GM12878 (cell line): ENCODE measurements at regions not wholly inside any gene's neighbourhood (a gene's known extent, or its start where the extent isn't known, plus 50 kb on each side); places are given as distances from the start of the nearest gene placed in this dataset.

Experiments used
- ATAC-seq: fragments of 200-7000 bp; cut with Tn5 transposase; 3 replicates; pipeline ENCODE4 v1.9.1; 2020; ENCODE audit warnings: mild to moderate bottlenecking, moderate library complexity
- BruUV-seq: library from RNA; stranded (reverse); fragments of 400-500 nt; replicated peaks from 2 replicates; lab custom pipeline; 2021; lab: Mats Ljungman, UMichigan
- CTCF ChIA-PET: fragments of 300-600 bp; sonication (Branson Sonifier 250); formaldehyde crosslinking; extraction: SDS; loops from one replicate; lab custom pipeline; 2021; ENCODE audit warnings: inconsistent platforms; lab: Yijun Ruan, JAX
- POLR2A ChIA-PET: fragments of 350-600 bp; formaldehyde crosslinking; extraction: SDS; loops from one replicate; lab custom pipeline; 2021; ENCODE audit warnings: inconsistent platforms; lab: Charles Lee
- RAD21 ChIA-PET: fragments of 300-600 bp; sonication (Branson Sonifier 250); formaldehyde crosslinking; loops from one replicate; lab custom pipeline; 2023; ENCODE audit warnings: antibody characterized with exemption; ENCODE audit not compliant: unreplicated experiment; lab: Charles Lee
- SMC1A ChIA-PET: fragments of 300-600 bp; sonication (Branson Sonifier 250); formaldehyde crosslinking; loops from one replicate; lab custom pipeline; 2023; ENCODE audit not compliant: unreplicated experiment, uncharacterized antibody; lab: Charles Lee
- DNase-seq: peaks from one replicate; pipeline ENCODE4 v3.0.0-alpha.2; 2011; ENCODE audit warnings: low read depth, low spot score
- FAIRE-seq: peaks from 3 replicates; lab custom pipeline; 2011; peaks lifted over from hg19 to GRCh38; lab: Jason Lieb, UNC
- H2AFZ ChIP-seq: 2 replicates; pipeline ENCODE4 v1.6.0; 2011; ENCODE audit warnings: low read depth, low read length, control low read depth; ENCODE audit not compliant: control insufficient read depth
- H3K27ac ChIP-seq: 2 replicates; pipeline ENCODE4 v1.5.1; 2011; ENCODE audit warnings: control low read depth; ENCODE audit not compliant: control insufficient read depth, insufficient read depth
- H3K27me3 ChIP-seq, 2 experiments: replicated peaks in 1 of 2; 2 replicates each; pipeline versions ENCODE4 v1.6.0 to v1.6.1; 2011; ENCODE audit warnings: low read length in 1 of 2; ENCODE audit not compliant: control insufficient read depth in 2 of 2, insufficient read depth in 2 of 2
- H3K36me3 ChIP-seq, 2 experiments: 2 replicates each; pipeline ENCODE4 v1.5.1; 2011; ENCODE audit warnings: low read length in 1 of 2; ENCODE audit not compliant: control insufficient read depth in 2 of 2, insufficient read depth in 2 of 2
- H3K4me1 ChIP-seq: 2 replicates; pipeline ENCODE4 v1.6.1; 2011; ENCODE audit warnings: mild to moderate bottlenecking, low read length, moderate library complexity, mixed read lengths; ENCODE audit not compliant: control insufficient read depth, insufficient read depth
- H3K4me2 ChIP-seq: 2 replicates; pipeline ENCODE4 v1.6.0; 2011; ENCODE audit warnings: control low read depth; ENCODE audit not compliant: control insufficient read depth, insufficient read depth
- H3K4me3 ChIP-seq: fragments of 200-600 bp; sonication (generic); 2 replicates; pipeline ENCODE4 v1.5.1; 2016
- H3K79me2 ChIP-seq: 2 replicates; pipeline ENCODE4 v1.6.0; 2011; ENCODE audit warnings: low read length; ENCODE audit not compliant: control insufficient read depth, insufficient read depth
- H3K9ac ChIP-seq: 2 replicates; pipeline ENCODE4 v1.8.0; 2011; ENCODE audit warnings: low read length, control low read depth, mixed read lengths; ENCODE audit not compliant: control insufficient read depth, insufficient read depth
- H3K9me3 ChIP-seq: replicated peaks from 3 replicates; pipeline ENCODE4 v1.5.1; 2011; ENCODE audit warnings: mild to moderate bottlenecking, low read length; ENCODE audit not compliant: control insufficient read depth, insufficient read depth
- H4K20me1 ChIP-seq: 2 replicates; pipeline ENCODE4 v1.6.0; 2011; ENCODE audit not compliant: control insufficient read depth, insufficient read depth
- FOS ChIP-seq: IDR thresholded peaks from 3 replicates; pipeline ENCODE4 v1.6.1; 2011; ENCODE audit warnings: borderline replicate concordance; ENCODE audit not compliant: insufficient read length; ENCODE audit errors: extremely low read depth
- NR2C2 ChIP-seq: IDR thresholded peaks from 2 replicates; pipeline ENCODE4 v1.6.1; 2011; ENCODE audit warnings: borderline replicate concordance, low read depth; ENCODE audit not compliant: control insufficient read depth, insufficient read length
- NRF1 ChIP-seq: conservative IDR thresholded peaks from 2 replicates; pipeline ENCODE4 v1.6.1; 2011; ENCODE audit warnings: mild to moderate bottlenecking, low read depth, low read length, improper control_type of control experiment
- PBX3 ChIP-seq: IDR thresholded peaks from 2 replicates; pipeline ENCODE4 v1.6.1; 2011; ENCODE audit warnings: mild to moderate bottlenecking, low read depth, low read length, moderate library complexity; ENCODE audit not compliant: insufficient replicate concordance
- RAD51 ChIP-seq: fragments of 450-650 bp; IDR thresholded peaks from 2 replicates; pipeline ENCODE4 v1.6.1; 2016; ENCODE audit warnings: moderate library complexity, mild to moderate bottlenecking, inconsistent platforms
- SREBF2 ChIP-seq: IDR thresholded peaks from 2 replicates; pipeline ENCODE4 v1.6.1; 2012; ENCODE audit warnings: mild to moderate bottlenecking, low read length
- WGBS: methylation state at CpG from one replicate; pipeline ENCODE4 v1.1.6; 2016; ENCODE audit warnings: low lambda C conversion rate; ENCODE audit not compliant: insufficient replicate concordance, insufficient coverage; ENCODE audit errors: missing lambda C conversion rate; 5-methylcytosine and 5-hydroxymethylcytosine counted together
- in situ Hi-C: fragments of 300-500 bp; cut with MboI; formaldehyde crosslinking; loops from 9 replicates; pipeline ENCODE4 v1.14.3; 2018; ENCODE audit warnings: mixed read lengths
- intact Hi-C: fragments of 100-400 bp; cut with micrococcal nuclease; formaldehyde crosslinking; loops from one replicate; pipeline ENCODE4 v1.14.2; 2022; ENCODE audit not compliant: unreplicated experiment
- TF ChIP-seq, protein P1 (sequence below): IDR thresholded peaks from 2 replicates; pipeline ENCODE4 v1.6.1; 2012; ENCODE audit warnings: low read depth, low read length, improper control_type of control experiment
- TF ChIP-seq, protein P2 (sequence below): fragments of 450-650 bp; conservative IDR thresholded peaks from 2 replicates; pipeline ENCODE4 v1.6.1; 2017; ENCODE audit warnings: mild to moderate bottlenecking, moderate library complexity
- TF ChIP-seq, protein P3 (sequence below): fragments of 450-650 bp; IDR thresholded peaks from 2 replicates; pipeline ENCODE4 v1.6.1; 2017; ENCODE audit warnings: mild to moderate bottlenecking, low read depth, inconsistent platforms; ENCODE audit not compliant: poor library complexity, severe bottlenecking

- WGBS = 72% methylated on average over 27 of the region's 27 CpGs
- H3K36me3 ChIP-seq = no peaks in the 10 kb centered on the region
- ChIA-PET SMC1A (no interaction called here), POLR2A (no interaction called here), CTCF (no interaction called here), RAD21 (no interaction called here)
- no TSS peak for BruUV-seq
- H3K79me2 ChIP-seq = no peaks in the 10 kb centered on the region
- no peaks in the 10 kb centered on the region for H3K27me3 ChIP-seq
- no peak overlapping the region for H3K4me2 ChIP-seq
- no peak overlapping the region for H3K9ac ChIP-seq
- no peaks in the 10 kb centered on the region for H4K20me1 ChIP-seq
- intact Hi-C loops = no loop called here
- in situ Hi-C loops = no loop called here
- DNase-seq (no peak), ATAC-seq (no peak), FAIRE-seq (no peak)
- H3K27ac ChIP-seq = no peak overlapping the region
- no peak overlapping the region for H3K4me3 ChIP-seq
- no peaks in the 10 kb centered on the region; the same call in 2 of the 3 replicates for H3K9me3 ChIP-seq
- H2AFZ ChIP-seq = no peak overlapping the region
- TF ChIP-seq, protein P1, sequence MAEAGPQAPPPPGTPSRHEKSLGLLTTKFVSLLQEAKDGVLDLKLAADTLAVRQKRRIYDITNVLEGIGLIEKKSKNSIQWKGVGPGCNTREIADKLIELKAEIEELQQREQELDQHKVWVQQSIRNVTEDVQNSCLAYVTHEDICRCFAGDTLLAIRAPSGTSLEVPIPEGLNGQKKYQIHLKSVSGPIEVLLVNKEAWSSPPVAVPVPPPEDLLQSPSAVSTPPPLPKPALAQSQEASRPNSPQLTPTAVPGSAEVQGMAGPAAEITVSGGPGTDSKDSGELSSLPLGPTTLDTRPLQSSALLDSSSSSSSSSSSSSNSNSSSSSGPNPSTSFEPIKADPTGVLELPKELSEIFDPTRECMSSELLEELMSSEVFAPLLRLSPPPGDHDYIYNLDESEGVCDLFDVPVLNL = no peak
- TF ChIP-seq RAD51 = no peak
- TF ChIP-seq PBX3 = no peak
- TF ChIP-seq SREBF2 = no peak
- no peak for TF ChIP-seq FOS
- TF ChIP-seq, protein P2, sequence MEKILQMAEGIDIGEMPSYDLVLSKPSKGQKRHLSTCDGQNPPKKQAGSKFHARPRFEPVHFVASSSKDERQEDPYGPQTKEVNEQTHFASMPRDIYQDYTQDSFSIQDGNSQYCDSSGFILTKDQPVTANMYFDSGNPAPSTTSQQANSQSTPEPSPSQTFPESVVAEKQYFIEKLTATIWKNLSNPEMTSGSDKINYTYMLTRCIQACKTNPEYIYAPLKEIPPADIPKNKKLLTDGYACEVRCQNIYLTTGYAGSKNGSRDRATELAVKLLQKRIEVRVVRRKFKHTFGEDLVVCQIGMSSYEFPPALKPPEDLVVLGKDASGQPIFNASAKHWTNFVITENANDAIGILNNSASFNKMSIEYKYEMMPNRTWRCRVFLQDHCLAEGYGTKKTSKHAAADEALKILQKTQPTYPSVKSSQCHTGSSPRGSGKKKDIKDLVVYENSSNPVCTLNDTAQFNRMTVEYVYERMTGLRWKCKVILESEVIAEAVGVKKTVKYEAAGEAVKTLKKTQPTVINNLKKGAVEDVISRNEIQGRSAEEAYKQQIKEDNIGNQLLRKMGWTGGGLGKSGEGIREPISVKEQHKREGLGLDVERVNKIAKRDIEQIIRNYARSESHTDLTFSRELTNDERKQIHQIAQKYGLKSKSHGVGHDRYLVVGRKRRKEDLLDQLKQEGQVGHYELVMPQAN = no peak
- no peak for TF ChIP-seq NRF1
- no peak for TF ChIP-seq NR2C2
- TF ChIP-seq, protein P3, sequence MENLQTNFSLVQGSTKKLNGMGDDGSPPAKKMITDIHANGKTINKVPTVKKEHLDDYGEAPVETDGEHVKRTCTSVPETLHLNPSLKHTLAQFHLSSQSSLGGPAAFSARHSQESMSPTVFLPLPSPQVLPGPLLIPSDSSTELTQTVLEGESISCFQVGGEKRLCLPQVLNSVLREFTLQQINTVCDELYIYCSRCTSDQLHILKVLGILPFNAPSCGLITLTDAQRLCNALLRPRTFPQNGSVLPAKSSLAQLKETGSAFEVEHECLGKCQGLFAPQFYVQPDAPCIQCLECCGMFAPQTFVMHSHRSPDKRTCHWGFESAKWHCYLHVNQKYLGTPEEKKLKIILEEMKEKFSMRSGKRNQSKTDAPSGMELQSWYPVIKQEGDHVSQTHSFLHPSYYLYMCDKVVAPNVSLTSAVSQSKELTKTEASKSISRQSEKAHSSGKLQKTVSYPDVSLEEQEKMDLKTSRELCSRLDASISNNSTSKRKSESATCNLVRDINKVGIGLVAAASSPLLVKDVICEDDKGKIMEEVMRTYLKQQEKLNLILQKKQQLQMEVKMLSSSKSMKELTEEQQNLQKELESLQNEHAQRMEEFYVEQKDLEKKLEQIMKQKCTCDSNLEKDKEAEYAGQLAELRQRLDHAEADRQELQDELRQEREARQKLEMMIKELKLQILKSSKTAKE = no peak
- no peaks in the 10 kb centered on the region for H3K4me1 ChIP-seq
These were observed 252.7 kb downstream of the TEX29 start for GRCh38 chr13:111572956-111573761.
